AG09309 (cell line): ENCODE measurements at regions not wholly inside any gene's neighbourhood (a gene's known extent, or its start where the extent isn't known, plus 50 kb on each side); places are given as distances from the start of the nearest gene placed in this dataset.

Experiments used
- DNase-seq: peaks from one replicate; pipeline ENCODE4 v3.0.0-alpha.2; 2010; ENCODE audit warnings: low read depth
- H3K4me3 ChIP-seq: 2 replicates; pipeline ENCODE4 v1.5.1; 2011; ENCODE audit warnings: mild to moderate bottlenecking, low read depth, low read length, moderate library complexity; ENCODE audit not compliant: control insufficient read depth
- CTCF ChIP-seq: IDR thresholded peaks from 2 replicates; pipeline ENCODE4 v1.5.1; 2011; ENCODE audit warnings: mild to moderate bottlenecking, low read depth, low read length, inconsistent platforms; ENCODE audit not compliant: insufficient read depth, control insufficient read depth; ENCODE audit errors: missing control alignments

DNA sequence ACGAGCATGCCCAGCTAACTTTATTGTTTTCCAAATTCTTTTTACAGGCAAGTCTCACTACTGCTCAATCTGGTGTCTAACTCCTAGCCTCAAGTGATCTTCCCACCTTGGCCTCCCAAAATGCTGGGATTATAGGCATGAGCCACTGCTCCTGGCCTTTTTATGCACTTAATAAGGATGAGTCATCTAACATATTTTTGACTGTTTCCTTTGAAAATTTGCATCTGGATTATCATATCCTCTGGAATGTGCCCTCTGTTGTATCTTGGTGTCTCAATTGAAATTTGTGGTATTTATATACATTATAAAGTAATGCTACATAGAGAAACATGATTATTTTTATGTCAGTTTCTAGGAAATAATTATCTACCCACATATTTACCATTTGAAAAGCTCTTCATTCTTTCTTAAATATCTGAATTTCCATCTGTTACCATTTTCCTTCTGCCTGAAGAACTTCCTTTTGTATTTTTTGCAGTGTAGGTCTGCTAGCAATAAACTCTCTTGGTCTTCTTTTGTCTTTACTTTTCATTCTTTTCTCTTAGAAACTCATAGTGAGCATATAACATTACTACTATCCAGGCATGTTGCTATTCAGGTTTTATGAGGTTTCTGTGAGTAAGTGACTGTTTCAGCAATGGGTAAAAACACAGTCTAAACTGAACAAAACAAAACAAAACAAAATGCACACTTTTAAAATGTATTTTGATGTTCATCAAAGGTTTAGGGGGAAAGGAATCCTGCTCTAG, 52.8 kb upstream of the CNOT2 start:
- TF ChIP-seq CTCF = no peak
- H3K4me3 ChIP-seq = no peak overlapping the region
- DNase-seq = no peak
